Upper lobe of right lung (tissue), 1 donor: ENCODE measurements at regions not wholly inside any gene's neighbourhood (a gene's known extent, or its start where the extent isn't known, plus 50 kb on each side); places are given as distances from the start of the nearest gene placed in this dataset.
"Not testable (repeated sequence)": the region's sequence is repeated elsewhere in the genome, so short reads cannot be mapped to it uniquely, and the experiment has no call there.

ENCODE experiments used
- ATAC-seq: fragments of 200-7000 bp; cut with Tn5 transposase; one replicate; pipeline ENCODE4 v1.9.1; 2020; ENCODE audit warnings: mild to moderate bottlenecking, moderate library complexity
- DNase-seq: peaks from one replicate; pipeline ENCODE4 v3.0.0-alpha.2; 2020
- H3K27ac ChIP-seq: fragments of 200-600 bp; one replicate; pipeline ENCODE4 v1.8.0; 2022
- H3K27me3 ChIP-seq: fragments of 200-600 bp; one replicate; pipeline ENCODE4 v1.8.0; 2022; ENCODE audit warnings: mild to moderate bottlenecking
- H3K36me3 ChIP-seq: fragments of 200-600 bp; one replicate; pipeline ENCODE4 v1.8.0; 2022
- H3K4me1 ChIP-seq: fragments of 200-600 bp; one replicate; pipeline ENCODE4 v1.8.0; 2022
- H3K4me3 ChIP-seq: fragments of 200-600 bp; one replicate; pipeline ENCODE4 v1.8.0; 2022; ENCODE audit warnings: mild to moderate bottlenecking
- H3K9me3 ChIP-seq: fragments of 200-600 bp; one replicate; pipeline ENCODE4 v1.8.0; 2022
- intact Hi-C: fragments of 100-400 bp; cut with DNase I; formaldehyde crosslinking; loops from one replicate; pipeline ENCODE4 v1.11.0; 2022
- TF ChIP-seq, protein P1 (sequence below): fragments of 200-600 bp; IDR thresholded peaks from one replicate; pipeline ENCODE4 v1.8.0; 2022; ENCODE audit warnings: antibody characterized with exemption
- donor health status: DM: no; HTN: yes; CAD: no; lungs with severe emphysema.

DNA sequence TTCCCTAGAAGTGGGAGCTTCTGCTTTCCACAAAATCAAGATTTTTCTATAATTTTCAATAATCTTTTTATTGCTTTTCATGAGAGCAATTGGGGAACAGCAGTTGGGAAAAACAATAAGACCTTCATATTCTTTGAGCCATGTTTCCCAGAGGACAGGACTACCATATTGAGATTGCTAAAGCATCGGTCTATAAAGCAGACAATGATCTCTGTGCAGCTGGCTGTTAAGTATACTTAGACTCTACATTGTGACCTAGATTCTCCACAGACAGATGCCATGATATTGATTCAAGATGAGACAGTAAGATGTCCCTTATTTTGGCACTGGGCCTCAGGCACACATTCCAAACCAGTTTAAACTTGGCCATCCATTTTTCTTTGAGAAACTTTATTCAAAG, 1178.7 kb downstream of the SUCLG1 start:
- intact Hi-C loops: no loop called here
- ATAC-seq: no peak
- H3K27ac ChIP-seq: no peak overlapping the region
- H3K36me3 ChIP-seq: no peaks in the 10 kb centered on the region
- TF ChIP-seq, protein P1, sequence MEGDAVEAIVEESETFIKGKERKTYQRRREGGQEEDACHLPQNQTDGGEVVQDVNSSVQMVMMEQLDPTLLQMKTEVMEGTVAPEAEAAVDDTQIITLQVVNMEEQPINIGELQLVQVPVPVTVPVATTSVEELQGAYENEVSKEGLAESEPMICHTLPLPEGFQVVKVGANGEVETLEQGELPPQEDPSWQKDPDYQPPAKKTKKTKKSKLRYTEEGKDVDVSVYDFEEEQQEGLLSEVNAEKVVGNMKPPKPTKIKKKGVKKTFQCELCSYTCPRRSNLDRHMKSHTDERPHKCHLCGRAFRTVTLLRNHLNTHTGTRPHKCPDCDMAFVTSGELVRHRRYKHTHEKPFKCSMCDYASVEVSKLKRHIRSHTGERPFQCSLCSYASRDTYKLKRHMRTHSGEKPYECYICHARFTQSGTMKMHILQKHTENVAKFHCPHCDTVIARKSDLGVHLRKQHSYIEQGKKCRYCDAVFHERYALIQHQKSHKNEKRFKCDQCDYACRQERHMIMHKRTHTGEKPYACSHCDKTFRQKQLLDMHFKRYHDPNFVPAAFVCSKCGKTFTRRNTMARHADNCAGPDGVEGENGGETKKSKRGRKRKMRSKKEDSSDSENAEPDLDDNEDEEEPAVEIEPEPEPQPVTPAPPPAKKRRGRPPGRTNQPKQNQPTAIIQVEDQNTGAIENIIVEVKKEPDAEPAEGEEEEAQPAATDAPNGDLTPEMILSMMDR: no peak
- H3K4me1 ChIP-seq: no peaks in the 10 kb centered on the region
- no peaks in the 10 kb centered on the region for H3K27me3 ChIP-seq
- no peak for DNase-seq
- H3K4me3 ChIP-seq: no peak overlapping the region
- no peaks in the 10 kb centered on the region for H3K9me3 ChIP-seq

DNA sequence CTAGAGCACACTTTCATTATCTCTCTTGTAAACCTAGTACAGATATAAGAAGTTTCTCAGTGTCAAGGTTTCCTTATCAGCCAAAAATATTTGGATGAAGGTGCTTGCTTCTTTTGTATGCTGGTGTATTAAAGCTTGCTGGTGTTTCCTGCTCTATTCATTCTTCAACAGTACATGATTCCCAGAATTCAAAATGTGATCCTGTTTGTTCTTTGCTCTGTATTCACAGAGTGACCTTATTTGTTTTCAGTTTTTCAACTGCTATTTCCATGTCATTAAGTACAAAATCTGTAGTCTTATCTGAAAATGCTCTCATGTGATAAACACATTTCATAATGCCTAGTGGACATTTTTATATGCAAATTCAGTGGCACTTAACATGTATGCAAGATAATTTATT, 1185.8 kb downstream of the SUCLG1 start:
- H3K9me3 ChIP-seq: no peaks in the 10 kb centered on the region
- ATAC-seq: no peak
- no peak overlapping the region for H3K27ac ChIP-seq
- H3K4me1 ChIP-seq: no peaks in the 10 kb centered on the region
- TF ChIP-seq, protein P1: no peak
- H3K36me3 ChIP-seq: no peaks in the 10 kb centered on the region
- no peak overlapping the region for H3K4me3 ChIP-seq
- DNase-seq: no peak
- H3K27me3 ChIP-seq: no peaks in the 10 kb centered on the region
- intact Hi-C loops: no loop called here

DNA sequence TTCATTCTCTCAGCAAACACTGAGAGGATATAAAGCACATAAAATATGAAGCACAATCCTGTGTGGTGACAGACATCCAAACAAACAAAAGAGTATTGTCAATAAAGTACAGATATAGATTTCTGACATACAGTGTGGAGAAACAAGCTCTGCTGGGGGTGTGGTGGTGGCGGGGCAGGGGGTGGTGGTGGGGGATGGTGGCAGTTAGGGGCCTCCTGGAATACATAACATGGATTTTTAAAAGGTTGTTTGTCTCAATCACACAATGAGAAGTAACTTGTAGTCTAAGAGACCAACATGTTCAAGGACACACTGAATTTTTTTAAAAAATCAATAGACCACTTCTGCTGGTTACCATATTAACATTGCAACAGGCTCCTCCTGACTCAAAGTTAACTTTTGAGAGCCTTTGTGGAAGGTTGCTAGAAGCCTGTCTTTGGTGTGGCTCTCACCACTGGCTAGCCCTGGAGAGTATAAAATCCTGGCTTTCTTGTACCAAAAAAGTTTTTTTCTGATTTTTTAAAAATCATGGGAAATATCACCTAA, 1197.4 kb downstream of the SUCLG1 start:
- Histone ChIP-seq H3K27ac (no peak overlapping the region), H3K4me3 (no peak overlapping the region), H3K9me3 (no peaks in the 10 kb centered on the region), H3K4me1 (no peaks in the 10 kb centered on the region), H3K36me3 (no peaks in the 10 kb centered on the region), H3K27me3 (no peaks in the 10 kb centered on the region)
- TF ChIP-seq, protein P1: no peak
- ATAC-seq (no peak), DNase-seq (no peak)
- intact Hi-C loops: no loop called here

DNA sequence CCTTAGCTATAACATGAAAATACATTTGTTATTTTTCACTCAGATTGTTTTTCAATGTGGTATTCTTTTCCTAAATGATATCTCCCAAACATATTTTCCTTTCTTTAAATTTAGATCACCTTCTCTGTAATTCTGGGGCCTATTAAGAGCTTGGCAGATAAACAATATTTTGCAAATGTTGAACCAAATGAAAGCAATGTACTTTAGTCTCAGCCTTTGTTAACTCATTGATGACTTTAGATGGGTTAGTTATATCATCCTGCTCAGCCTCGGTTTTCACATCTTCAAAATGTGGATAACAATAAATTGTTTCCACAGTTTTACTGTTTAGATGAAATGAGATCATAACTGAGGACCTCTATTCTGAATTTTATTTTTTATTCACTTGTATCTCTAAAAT, 1205.2 kb downstream of the SUCLG1 start:
- TF ChIP-seq, protein P1: no peak
- DNase-seq: no peak
- no peaks in the 10 kb centered on the region for H3K27me3 ChIP-seq
- H3K36me3 ChIP-seq: no peaks in the 10 kb centered on the region
- H3K4me3 ChIP-seq: no peak overlapping the region
- ATAC-seq: no peak
- no peaks in the 10 kb centered on the region for H3K9me3 ChIP-seq
- intact Hi-C loops: no loop called here
- no peak overlapping the region for H3K27ac ChIP-seq
- H3K4me1 ChIP-seq: no peaks in the 10 kb centered on the region

DNA sequence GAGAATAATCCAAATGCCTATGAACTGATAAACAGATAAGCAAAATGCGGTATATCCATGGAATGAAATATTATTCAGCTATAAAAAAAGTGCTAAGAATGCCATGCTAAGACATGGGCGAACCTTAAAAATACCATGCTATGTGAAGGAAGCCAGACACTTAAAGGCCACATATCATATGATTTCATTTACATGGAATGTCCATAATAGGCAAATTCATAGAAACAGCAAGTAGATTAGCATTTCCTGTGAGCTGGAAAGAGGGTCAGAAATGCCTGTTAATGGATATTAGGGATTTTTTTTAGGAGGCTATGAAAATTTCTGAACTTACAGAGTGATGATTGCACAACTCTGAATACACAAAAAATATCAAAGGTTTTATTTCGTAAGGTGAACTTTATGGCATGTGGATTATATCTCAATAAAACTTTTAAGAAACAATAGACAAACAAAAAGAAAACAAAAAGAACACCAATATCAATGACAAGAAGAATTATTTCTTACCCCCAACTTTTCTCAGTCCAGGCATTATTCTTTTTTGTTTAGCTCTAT, 1207.7 kb downstream of the SUCLG1 start:
- intact Hi-C loops: no loop called here
- DNase-seq: no peak

DNA sequence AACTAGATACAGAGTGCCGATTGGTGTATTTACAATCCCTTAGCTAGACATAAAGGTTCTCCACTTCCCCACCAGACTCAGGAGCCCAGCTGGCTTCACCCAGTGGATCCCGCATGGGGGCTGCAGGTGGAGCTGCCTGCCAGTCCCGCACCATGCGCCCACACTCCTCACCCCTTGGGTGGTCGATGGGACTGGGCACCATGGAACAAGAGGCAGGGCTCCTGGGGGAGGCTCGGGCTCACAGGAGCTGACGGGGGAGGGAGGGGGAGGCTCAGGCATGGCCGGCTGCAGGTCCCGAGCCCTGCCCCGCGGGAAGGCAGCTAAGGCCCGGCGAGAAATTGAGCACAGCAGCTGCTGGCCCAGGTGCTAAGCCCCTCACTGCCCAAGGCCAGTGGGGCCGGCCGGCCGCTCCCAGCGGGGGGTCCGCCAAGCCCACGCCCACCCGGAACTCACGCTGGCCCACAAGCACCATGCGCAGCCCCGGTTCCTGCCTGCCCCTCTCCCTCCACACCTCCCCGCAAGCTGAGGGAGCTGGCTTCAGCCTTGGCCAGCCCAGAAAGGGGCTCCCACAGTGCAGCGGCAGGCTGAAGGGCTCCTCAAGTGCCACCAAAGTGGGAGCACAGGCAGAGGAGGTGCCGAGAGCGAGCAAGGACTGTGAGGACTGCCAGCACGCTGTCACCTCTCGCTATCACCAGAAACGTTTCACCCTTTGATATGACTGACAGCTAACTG, 1213.1 kb downstream of the SUCLG1 start:
- intact Hi-C loops, H3K9me3 ChIP-seq, H3K27ac ChIP-seq, H3K4me3 ChIP-seq, H3K27me3 ChIP-seq, H3K36me3 ChIP-seq, ATAC-seq, DNase-seq, H3K4me1 ChIP-seq: not testable (repeated sequence)

More for the DNA sequence above, 1207.7 kb downstream of the SUCLG1 start:
- no peak for ATAC-seq
- H3K27me3 ChIP-seq: no peaks in the 10 kb centered on the region
- H3K27ac ChIP-seq: no peak overlapping the region
- H3K4me3 ChIP-seq: no peak overlapping the region
- TF ChIP-seq, protein P1: no peak
- no peaks in the 10 kb centered on the region for H3K4me1 ChIP-seq
- H3K36me3 ChIP-seq: no peaks in the 10 kb centered on the region
- H3K9me3 ChIP-seq: no peaks in the 10 kb centered on the region
